Esophagus squamous epithelium (tissue), 5 donors: ENCODE measurements at regions not wholly inside any gene's neighbourhood (a gene's known extent, or its start where the extent isn't known, plus 50 kb on each side); places are given as distances from the start of the nearest gene placed in this dataset.

ENCODE experiments used
- DNase-seq: peaks from one replicate; lab custom pipeline; 2025; lab: John Stamatoyannopoulos, UW
- H3K27ac ChIP-seq, 4 donors: fragments of 200-600 bp; sonication (generic); one replicate each; pipeline ENCODE4 v1.5.1; 2016 to 2019; ENCODE audit warnings: mild to moderate bottlenecking in 1 of 4
- H3K27me3 ChIP-seq, 4 donors: fragments of 200-600 bp; sonication (generic); 1 replicate in 3 of 4; 2 replicates in 1 of 4; pipeline versions ENCODE4 v1.5.1 to v1.6.0; 2017 to 2021; ENCODE audit warnings: antibody characterized with exemption in 1 of 4
- H3K36me3 ChIP-seq, 3 donors: fragments of 200-600 bp; sonication (generic); one replicate each; pipeline ENCODE4 v1.5.1; 2016 to 2019
- H3K4me1 ChIP-seq, 3 donors: fragments of 200-600 bp; sonication (generic); one replicate each; pipeline ENCODE4 v1.5.1; 2017 to 2019
- H3K4me3 ChIP-seq, 4 donors: fragments of 200-600 bp; sonication (generic); 1 replicate in 3 of 4; 2 replicates in 1 of 4; pipeline ENCODE4 v1.5.1; 2016 to 2019; ENCODE audit warnings: mild to moderate bottlenecking in 2 of 4, moderate library complexity in 1 of 4
- H3K9me3 ChIP-seq, 3 donors: fragments of 200-600 bp; sonication (generic); one replicate each; pipeline ENCODE4 v1.5.1; 2016 to 2019
- CTCF ChIP-seq, 6 experiments: fragments of 450-650 bp in 4 of 6; fragments of 200-600 bp in 2 of 6; sonication (generic) in 2 of 6; IDR thresholded peaks; one replicate each; pipeline ENCODE4 v1.5.1; 2016 to 2019; ENCODE audit warnings: antibody characterized with exemption in 6 of 6, mild to moderate bottlenecking in 4 of 6, moderate library complexity in 4 of 6
- POLR2A ChIP-seq, 4 donors: fragments of 450-650 bp; IDR thresholded peaks; one replicate each; pipeline ENCODE4 v1.6.1; 2017; ENCODE audit warnings: antibody characterized with exemption in 4 of 4, mild to moderate bottlenecking in 4 of 4, moderate library complexity in 3 of 4
- WGBS, 2 donors: methylation state at CpG; one replicate each; pipeline ENCODE4 v1.1.5; 2018; 5-methylcytosine and 5-hydroxymethylcytosine counted together
- intact Hi-C: fragments of 100-400 bp; cut with DNase I; formaldehyde crosslinking; loops from one replicate; pipeline ENCODE4 v1.15.0; 2022
- donor health status: DM: yes; HTN: yes; CAD: no.

GRCh38 chr10:90984898-90985297, 64.0 kb upstream of the ANKRD1 start:
- no peak for DNase-seq
- Histone ChIP-seq H3K4me1 (no peaks in the 10 kb centered on the region), H3K9me3 (no peaks in the 10 kb centered on the region), H3K36me3 (no peaks in the 10 kb centered on the region), H3K4me3 (no peak overlapping the region), H3K27ac (no peak overlapping the region), H3K27me3 (no peaks in the 10 kb centered on the region)
- whole genome bisulfite sequencing, 2 donors = 78% methylated on average over 3 of the region's 3 CpGs
- intact Hi-C loops = no loop called here
- TF ChIP-seq POLR2A (IDR thresholded peaks at IDR 0.05) (no peak), CTCF (IDR thresholded peaks at IDR 0.05) (no peak)

GRCh38 chr10:90985321-90985933, 64.5 kb upstream of the ANKRD1 start:
- intact Hi-C loops = no loop called here
- Histone ChIP-seq H3K4me1 (no peaks in the 10 kb centered on the region), H3K27me3 (no peaks in the 10 kb centered on the region), H3K4me3 (no peak overlapping the region), H3K36me3 (no peaks in the 10 kb centered on the region), H3K27ac (no peak overlapping the region), H3K9me3 (no peaks in the 10 kb centered on the region)
- TF ChIP-seq CTCF (IDR thresholded peaks at IDR 0.05) (no peak), POLR2A (IDR thresholded peaks at IDR 0.05) (no peak)
- WGBS, 2 donors = 44 to 46% methylated on average over 3 of the region's 3 CpGs
- no peak for DNase-seq

- no peak for TF ChIP-seq CTCF (IDR thresholded peaks at IDR 0.05)
- Histone ChIP-seq H3K36me3 (no peaks in the 10 kb centered on the region), H3K27ac (no peak overlapping the region), H3K4me3 (no peak overlapping the region), H3K4me1 (no peaks in the 10 kb centered on the region), H3K9me3 (no peaks in the 10 kb centered on the region), H3K27me3 (no peaks in the 10 kb centered on the region)
- DNase-seq = no peak
- WGBS, 2 donors = 90% methylated on average over 1 to 2 of the region's 2 CpGs
- intact Hi-C loops = no loop called here
These were observed 65.4 kb upstream of the ANKRD1 start for GRCh38 chr10:90986136-90986760.

- Histone ChIP-seq H3K36me3 (no peaks in the 10 kb centered on the region), H3K4me1 (no peaks in the 10 kb centered on the region), H3K4me3 (no peak overlapping the region), H3K27me3 (no peaks in the 10 kb centered on the region), H3K9me3 (no peaks in the 10 kb centered on the region), H3K27ac (no peak overlapping the region)
- 78 to 92% methylated on average over 2 of the region's 2 CpGs for WGBS, 2 donors
- intact Hi-C loops = no loop called here
- TF ChIP-seq CTCF (IDR thresholded peaks at IDR 0.05) = no peak
- TF ChIP-seq POLR2A (IDR thresholded peaks at IDR 0.05) = no peak
- no peak for DNase-seq
These were observed 66.0 kb upstream of the ANKRD1 start for GRCh38 chr10:90986870-90987269.

- no peak for TF ChIP-seq CTCF (IDR thresholded peaks at IDR 0.05)
- Histone ChIP-seq H3K27me3 (no peaks in the 10 kb centered on the region), H3K4me1 (no peaks in the 10 kb centered on the region), H3K9me3 (no peaks in the 10 kb centered on the region), H3K36me3 (no peaks in the 10 kb centered on the region), H3K4me3 (no peak overlapping the region), H3K27ac (no peak overlapping the region)
- intact Hi-C loops = no loop called here
- WGBS, 2 donors = 86 to 100% methylated on average over 2 of the region's 2 CpGs
- no peak for DNase-seq
These were observed 66.5 kb upstream of the ANKRD1 start for GRCh38 chr10:90987383-90987782.
